ENCODE measurements at regions not wholly inside any gene's neighbourhood (a gene's known extent, or its start where the extent isn't known, plus 50 kb on each side); places are given as distances from the start of the nearest gene placed in this dataset.

DNA sequence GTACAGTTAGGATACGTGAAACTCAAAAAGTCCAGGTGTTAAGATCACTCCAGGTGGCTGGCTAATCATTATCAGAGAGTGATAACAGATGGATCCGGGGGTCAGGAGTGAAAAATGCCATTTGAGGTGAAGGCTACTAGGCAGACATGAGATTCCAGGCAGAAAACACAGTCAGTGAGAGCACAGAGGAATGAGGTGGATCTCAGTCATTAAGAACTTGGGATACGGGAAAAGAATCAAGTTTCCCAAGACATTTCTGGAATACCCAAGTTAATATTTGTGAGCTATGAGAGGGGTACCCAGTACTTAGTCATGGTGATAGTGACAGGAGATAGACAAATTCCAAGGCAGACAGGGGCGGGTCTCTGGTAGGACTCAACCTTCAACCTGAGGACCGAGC, 94.6 kb upstream of the ALG10B start:
- TF ChIP-seq MAX (IDR thresholded peaks at IDR 0.05; ENCODE audit: insufficient read depth, insufficient read length), result no peak
- no peak for TF ChIP-seq POLR2AphosphoS5 (IDR thresholded peaks at IDR 0.05; ENCODE audit: insufficient read depth, low read depth, low read length)
- TF ChIP-seq, protein P1, sequence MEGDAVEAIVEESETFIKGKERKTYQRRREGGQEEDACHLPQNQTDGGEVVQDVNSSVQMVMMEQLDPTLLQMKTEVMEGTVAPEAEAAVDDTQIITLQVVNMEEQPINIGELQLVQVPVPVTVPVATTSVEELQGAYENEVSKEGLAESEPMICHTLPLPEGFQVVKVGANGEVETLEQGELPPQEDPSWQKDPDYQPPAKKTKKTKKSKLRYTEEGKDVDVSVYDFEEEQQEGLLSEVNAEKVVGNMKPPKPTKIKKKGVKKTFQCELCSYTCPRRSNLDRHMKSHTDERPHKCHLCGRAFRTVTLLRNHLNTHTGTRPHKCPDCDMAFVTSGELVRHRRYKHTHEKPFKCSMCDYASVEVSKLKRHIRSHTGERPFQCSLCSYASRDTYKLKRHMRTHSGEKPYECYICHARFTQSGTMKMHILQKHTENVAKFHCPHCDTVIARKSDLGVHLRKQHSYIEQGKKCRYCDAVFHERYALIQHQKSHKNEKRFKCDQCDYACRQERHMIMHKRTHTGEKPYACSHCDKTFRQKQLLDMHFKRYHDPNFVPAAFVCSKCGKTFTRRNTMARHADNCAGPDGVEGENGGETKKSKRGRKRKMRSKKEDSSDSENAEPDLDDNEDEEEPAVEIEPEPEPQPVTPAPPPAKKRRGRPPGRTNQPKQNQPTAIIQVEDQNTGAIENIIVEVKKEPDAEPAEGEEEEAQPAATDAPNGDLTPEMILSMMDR (IDR thresholded peaks at IDR 0.05; ENCODE audit: extremely low read depth in 1 of 2, insufficient read depth in 1 of 2, low read depth in 1 of 2, low read length in 2 of 2), result no peak
